Endometrial microvascular endothelial cells (primary cell): ENCODE measurements at regions not wholly inside any gene's neighbourhood (a gene's known extent, or its start where the extent isn't known, plus 50 kb on each side); places are given as distances from the start of the nearest gene placed in this dataset.

ENCODE experiments used
- in situ Hi-C: cut with HindIII; loops from 2 replicates; pipeline ENCODE4 v1.10.0; 2017; ENCODE audit warnings: low sequenced_read_pairs, low pct_unique_long_range_greater_than_20kb; ENCODE audit errors: inconsistent ontology term

- in situ Hi-C loops = no loop called here
Observed at GRCh38 chr6:170022827-170023619, 267.9 kb downstream of the DLL1 start.

DNA sequence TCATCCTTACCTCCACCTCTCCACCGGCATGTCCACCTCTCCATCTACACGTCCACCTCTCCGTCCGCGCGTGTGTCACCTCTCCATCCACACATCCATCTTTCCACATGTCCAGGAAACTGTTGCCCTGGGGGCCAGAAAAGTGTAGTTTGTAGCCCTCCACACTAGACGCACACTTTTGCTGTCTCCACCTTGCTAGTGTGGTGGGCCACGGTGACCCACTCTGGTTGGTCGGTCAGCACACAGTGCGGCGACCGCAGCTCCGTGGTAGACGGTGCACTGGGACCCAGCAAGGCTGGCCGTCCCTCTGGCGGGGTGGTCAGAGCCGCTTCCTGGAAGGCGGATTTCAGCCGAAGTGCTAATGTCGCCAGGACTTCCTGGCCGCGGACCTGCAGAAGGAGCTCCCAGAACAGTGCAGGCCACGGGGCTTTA is 268.6 kb downstream of the DLL1 start:
- in situ Hi-C loops = no loop called here

GRCh38 chr6:170021579-170021978 is 269.3 kb downstream of the DLL1 start:
- in situ Hi-C loops = no loop called here

- in situ Hi-C loops = no loop called here
Observed at GRCh38 chr6:170019818-170020583, 268.6 kb downstream of the ERMARD start.

DNA sequence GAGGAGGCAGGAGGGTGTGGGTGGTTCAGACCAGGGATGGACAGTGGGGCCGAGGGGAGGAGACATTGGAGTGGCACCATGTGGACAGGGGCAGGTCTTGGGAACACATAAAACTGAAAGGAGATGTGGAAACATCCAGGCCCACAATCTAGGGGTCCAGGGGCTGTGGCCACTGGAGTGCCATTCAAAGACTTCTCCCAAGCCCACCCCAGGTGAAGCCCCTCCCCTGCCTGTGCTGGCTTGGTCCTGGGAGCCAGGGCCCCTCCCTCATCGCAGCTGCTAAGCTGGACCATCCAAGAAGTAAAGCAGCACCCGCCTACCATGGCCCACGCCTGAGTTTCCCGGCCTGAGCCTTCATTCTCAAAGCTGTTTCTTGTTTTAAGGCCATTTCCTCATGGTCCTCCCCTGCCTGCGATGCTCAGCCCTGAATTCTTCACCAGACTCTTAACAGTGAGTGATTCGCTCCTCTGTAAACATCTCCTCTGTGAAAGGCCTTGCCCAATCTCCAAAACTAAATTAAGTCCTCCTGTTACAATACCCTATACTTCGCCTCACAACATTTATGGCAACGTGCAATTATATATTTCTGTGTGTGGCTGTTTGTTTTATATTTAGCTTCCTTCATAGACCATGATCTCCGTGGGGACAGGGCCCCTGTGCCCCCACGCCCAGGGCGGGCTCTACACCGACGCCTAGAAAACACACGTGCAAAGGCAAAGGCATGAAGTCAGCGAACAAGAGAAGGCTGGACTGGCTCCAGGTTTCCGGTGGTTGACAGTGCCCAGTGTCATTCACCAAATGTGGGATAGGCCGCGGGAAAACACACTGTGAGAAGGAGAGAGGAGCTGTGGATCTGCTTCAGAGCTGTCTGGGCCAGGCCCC is 267.8 kb downstream of the ERMARD start:
- in situ Hi-C loops = no loop called here

GRCh38 chr6:170018422-170018935 is 267.1 kb downstream of the ERMARD start:
- in situ Hi-C loops = no loop called here

DNA sequence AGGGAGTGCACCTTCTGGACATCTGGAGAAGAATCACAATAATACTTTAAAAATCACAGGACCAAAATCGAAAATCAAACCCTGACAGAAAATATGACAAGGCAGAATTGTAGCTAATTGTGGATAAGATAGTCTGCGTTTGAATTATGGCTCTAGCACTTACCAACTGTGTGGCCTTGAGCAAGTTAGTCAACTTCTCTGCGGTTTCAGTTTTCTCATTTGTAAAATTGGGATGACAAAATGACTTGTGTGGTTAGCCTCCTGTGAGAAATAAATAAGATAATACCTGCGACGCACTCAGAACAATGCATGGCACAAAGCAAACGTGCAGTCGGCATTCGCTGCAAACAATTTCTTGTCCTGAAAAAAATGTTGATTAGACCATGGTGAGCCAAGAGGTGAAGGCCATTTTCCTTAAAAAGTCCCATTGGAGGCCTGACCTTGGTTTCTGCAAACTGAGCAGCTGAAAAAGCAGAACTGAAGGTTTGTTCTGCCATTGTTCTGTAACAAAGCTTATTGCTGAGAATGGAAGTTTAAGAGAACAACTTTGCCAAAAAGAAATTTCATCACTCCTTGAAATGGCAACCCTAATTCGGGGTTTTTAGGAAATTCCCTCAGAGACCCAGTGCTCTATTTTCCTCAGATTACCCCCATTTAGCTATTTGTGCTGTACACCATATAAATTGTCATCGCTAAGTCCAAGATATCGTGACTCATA is 266.3 kb downstream of the ERMARD start:
- in situ Hi-C loops = no loop called here

- in situ Hi-C loops = no loop called here
Observed at GRCh38 chr6:170013815-170014214, 262.4 kb downstream of the ERMARD start.

GRCh38 chr6:170012037-170012330 is 260.6 kb downstream of the ERMARD start:
- in situ Hi-C loops = no loop called here

- in situ Hi-C loops = no loop called here
Observed at GRCh38 chr6:170011204-170012036, 260.0 kb downstream of the ERMARD start.

DNA sequence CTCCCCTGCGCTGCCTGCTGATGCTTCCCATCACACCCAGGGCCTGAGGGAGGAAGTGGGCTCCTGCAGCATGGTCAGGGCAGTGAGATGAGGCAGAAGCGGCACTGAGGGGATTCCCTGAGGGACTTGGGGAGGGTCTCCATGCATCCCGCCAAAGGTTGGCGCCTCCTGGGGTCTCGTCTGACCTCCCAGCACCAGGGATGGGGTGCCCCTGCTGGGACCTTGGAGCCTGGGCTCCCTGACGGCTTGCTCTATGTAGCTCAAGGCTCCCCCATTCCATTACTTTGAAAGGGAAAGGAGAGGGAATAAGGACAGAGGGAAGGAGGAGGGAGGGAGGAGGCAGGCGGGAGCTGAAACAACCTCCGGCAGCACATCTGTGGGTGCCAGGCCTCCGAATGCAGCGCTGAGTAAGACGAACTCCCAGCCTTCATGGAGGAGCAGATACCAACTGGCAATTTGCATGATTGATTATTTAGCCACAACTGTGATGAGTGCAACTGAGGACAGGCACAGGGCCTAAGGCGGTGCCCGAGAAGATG is 259.3 kb downstream of the ERMARD start:
- in situ Hi-C loops = no loop called here

- in situ Hi-C loops = no loop called here
Observed at GRCh38 chr6:170008294-170008785, 256.9 kb downstream of the ERMARD start.

GRCh38 chr6:170007468-170008293 is 256.3 kb downstream of the ERMARD start:
- in situ Hi-C loops = no loop called here

DNA sequence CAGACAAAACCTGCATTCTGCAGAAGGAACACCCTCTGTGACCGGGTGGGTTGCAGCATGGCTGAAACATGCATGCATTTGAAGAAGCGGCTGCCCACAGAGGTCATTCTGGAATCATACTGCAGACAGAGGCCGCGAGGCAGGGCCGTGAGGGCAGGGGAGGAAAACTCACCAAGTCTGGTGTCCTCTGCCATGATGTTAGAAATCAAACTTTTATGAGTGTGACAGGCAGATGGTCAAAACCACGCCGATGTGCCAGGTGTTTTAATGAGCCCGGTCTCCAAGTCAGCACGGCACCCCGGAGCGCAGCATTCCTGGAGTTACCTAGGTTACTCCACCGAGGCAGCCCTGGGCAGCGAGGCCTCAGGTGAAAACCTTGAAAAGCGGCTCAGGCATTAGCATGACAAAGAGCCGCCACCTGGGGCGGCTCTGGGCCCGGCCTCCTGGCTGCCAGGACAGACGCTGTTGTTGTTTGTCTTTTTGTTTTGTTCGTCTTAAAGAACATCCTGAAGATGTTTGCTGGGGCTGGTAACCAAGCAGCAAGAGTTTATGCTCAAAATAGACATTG is 255.6 kb downstream of the ERMARD start:
- in situ Hi-C loops = no loop called here

DNA sequence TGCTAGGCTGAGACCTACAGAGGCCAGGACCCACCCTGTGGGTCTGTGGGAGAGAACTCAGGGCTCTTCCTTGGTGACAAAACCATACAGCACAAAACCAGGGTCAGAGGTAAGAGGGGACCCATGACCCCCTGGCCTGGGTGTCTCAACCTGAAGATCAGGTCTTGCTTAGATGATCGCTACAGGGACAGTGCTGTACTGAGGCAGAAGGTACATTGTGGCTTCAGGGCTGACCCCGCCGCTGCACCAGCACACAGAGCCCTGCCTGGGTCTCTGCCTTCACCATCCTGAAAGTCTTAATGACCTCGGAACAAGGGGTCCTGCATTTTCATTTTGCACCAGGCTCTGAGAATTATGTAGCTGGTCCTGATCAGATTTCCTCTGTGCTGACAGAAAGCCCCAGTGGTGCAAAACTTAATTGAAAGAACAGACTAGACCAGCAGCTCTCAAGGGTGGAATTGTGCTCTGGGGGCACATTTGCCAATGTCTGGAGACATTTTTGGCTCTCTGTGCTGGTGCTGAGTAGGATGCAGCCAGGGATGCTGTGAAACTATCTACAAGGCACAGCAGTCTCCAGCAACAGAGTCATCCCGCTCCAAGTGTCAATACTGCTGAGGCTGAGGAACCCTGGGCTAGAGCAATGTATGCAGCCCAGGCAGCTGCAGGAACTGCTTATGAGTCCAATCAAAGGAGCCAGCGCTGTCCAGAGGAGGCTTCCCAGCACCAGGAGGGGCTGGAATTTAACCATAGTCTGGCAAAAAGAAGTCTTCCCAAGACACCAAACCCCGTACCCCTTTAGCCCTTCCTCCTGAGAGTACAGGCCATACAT is 254.9 kb downstream of the ERMARD start:
- in situ Hi-C loops = no loop called here

GRCh38 chr6:170005665-170006064 is 254.2 kb downstream of the ERMARD start:
- in situ Hi-C loops = no loop called here
